ENCODE measurements at regions not wholly inside any gene's neighbourhood (a gene's known extent, or its start where the extent isn't known, plus 50 kb on each side); places are given as distances from the start of the nearest gene placed in this dataset.
A peak's percentile ranks its signal among the peaks of the same experiment; 100 is the strongest.

- Histone ChIP-seq H3K79me2 (ENCODE audit: low read depth) (no peaks in the 10 kb centered on the region), H2AFZ (replicated peaks) (no peak overlapping the region), H3F3A (ENCODE audit: low read depth) (no peaks in the 10 kb centered on the region), H4K20me1 (ENCODE audit: low read depth) (no peaks in the 10 kb centered on the region), H3K4me2 (no peak overlapping the region), H3K36me3 (no peaks in the 10 kb centered on the region), H3K9ac (no peak overlapping the region), H3K4me3 (no peak overlapping the region), H3K27ac (no peak overlapping the region), H3K9me3 (ENCODE audit: low read depth) (no peaks in the 10 kb centered on the region), H3K27me3 (no peaks in the 10 kb centered on the region), H3K4me1 (no peaks in the 10 kb centered on the region)
- TF ChIP-seq EZH2 (IDR thresholded peaks at IDR 0.05) (no peak), EZH2phosphoT487 (IDR thresholded peaks at IDR 0.05) (no peak)
- TF ChIP-seq, protein P1, sequence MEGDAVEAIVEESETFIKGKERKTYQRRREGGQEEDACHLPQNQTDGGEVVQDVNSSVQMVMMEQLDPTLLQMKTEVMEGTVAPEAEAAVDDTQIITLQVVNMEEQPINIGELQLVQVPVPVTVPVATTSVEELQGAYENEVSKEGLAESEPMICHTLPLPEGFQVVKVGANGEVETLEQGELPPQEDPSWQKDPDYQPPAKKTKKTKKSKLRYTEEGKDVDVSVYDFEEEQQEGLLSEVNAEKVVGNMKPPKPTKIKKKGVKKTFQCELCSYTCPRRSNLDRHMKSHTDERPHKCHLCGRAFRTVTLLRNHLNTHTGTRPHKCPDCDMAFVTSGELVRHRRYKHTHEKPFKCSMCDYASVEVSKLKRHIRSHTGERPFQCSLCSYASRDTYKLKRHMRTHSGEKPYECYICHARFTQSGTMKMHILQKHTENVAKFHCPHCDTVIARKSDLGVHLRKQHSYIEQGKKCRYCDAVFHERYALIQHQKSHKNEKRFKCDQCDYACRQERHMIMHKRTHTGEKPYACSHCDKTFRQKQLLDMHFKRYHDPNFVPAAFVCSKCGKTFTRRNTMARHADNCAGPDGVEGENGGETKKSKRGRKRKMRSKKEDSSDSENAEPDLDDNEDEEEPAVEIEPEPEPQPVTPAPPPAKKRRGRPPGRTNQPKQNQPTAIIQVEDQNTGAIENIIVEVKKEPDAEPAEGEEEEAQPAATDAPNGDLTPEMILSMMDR (IDR thresholded peaks at IDR 0.05) = no peak
- peaks cover 16% of the 10 kb centered on the region for H3K4me1 Mint-ChIP-seq
- H3K4me3 Mint-ChIP-seq = no peak overlapping the region
- peaks cover 2% of the 10 kb centered on the region for H3K27me3 Mint-ChIP-seq (ENCODE audit: insufficient read depth, low read depth)
- no peak for DNase-seq (ENCODE audit: low spot score)
- H3K36me3 Mint-ChIP-seq = no peaks in the 10 kb centered on the region
- H3K27ac Mint-ChIP-seq = no peak overlapping the region
- H3K9me3 Mint-ChIP-seq = peaks cover 4% of the 10 kb centered on the region
These were observed 220.6 kb downstream of the OLFM4 start for GRCh38 chr13:53249236-53249635.

DNA sequence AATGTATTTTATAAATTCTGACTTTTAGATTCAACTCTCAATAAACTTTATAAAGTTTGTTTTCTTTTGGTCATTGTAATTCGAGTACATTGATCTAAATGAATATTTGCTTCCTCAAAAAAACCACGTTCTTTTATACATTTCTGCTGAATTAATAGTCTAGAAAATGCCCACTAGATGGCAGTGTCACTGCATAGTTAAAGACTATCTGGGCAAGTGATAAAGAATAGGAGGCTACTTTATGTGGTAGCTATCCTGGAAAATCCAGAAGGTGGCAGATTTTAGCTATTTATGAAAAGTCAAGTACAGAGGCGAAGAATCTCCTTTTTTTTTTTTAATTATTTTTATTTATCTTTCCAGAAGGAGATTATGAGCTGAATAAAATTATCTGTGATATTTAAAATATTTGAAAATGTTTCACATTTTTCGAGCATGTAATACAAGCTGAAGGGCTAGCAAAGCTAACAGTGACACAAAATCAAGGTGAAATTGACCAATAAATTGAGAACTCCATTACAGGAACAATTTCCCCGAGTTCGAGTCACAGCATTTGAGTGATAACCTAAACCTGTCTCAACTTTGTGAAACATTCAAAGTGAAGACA lies 221.8 kb downstream of the OLFM4 start:
- H4K20me1 ChIP-seq (ENCODE audit: low read depth) = no peaks in the 10 kb centered on the region
- DNase-seq (ENCODE audit: low spot score) = peak; percentile 93
- no peaks in the 10 kb centered on the region for H3K9me3 ChIP-seq (ENCODE audit: low read depth)
- no peak overlapping the region for H3K4me3 Mint-ChIP-seq
- no peak overlapping the region for H3K9ac ChIP-seq
- H3K27ac ChIP-seq = no peak overlapping the region
- no peaks in the 10 kb centered on the region for H3F3A ChIP-seq (ENCODE audit: low read depth)
- H3K36me3 Mint-ChIP-seq = no peaks in the 10 kb centered on the region
- peaks cover 2% of the 10 kb centered on the region for H3K27me3 Mint-ChIP-seq (ENCODE audit: insufficient read depth, low read depth)
- no peaks in the 10 kb centered on the region for H3K4me1 ChIP-seq
- H3K9me3 Mint-ChIP-seq = peaks cover 4% of the 10 kb centered on the region
- TF ChIP-seq, protein P1 (IDR thresholded peaks at IDR 0.05) = peak; percentile 100
- no peak for TF ChIP-seq EZH2 (IDR thresholded peaks at IDR 0.05)
- TF ChIP-seq EZH2phosphoT487 (IDR thresholded peaks at IDR 0.05) = no peak
- H3K27ac Mint-ChIP-seq = no peak overlapping the region
- H3K79me2 ChIP-seq (ENCODE audit: low read depth) = no peaks in the 10 kb centered on the region
- no peaks in the 10 kb centered on the region for H3K36me3 ChIP-seq
- peaks cover 16% of the 10 kb centered on the region for H3K4me1 Mint-ChIP-seq
- no peak overlapping the region for H3K4me2 ChIP-seq
- no peaks in the 10 kb centered on the region for H3K27me3 ChIP-seq
- H2AFZ ChIP-seq (replicated peaks) = no peak overlapping the region
- H3K4me3 ChIP-seq = no peak overlapping the region

DNA sequence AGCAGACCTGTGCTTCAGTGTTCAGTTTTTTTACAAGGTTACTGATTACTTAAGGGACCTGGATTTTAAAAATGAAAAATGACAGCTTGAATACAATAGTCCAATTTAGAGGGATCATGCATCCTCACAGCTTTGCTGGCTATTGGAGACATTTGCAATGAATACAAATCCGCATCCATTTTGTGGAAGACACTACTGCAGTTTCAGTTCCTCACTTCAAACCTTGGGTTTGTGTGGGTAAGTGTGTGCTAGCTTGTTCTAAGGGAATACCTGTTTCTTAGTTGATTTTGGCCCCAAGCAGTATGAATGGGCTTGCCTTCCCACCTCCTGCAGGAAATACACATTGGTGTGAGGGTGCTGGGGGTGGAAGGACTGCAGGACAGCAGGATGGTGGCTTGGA lies 222.4 kb downstream of the OLFM4 start:
- Histone ChIP-seq H4K20me1 (ENCODE audit: low read depth) (no peaks in the 10 kb centered on the region), H3K79me2 (ENCODE audit: low read depth) (no peaks in the 10 kb centered on the region), H3K27me3 (no peaks in the 10 kb centered on the region), H3K9me3 (ENCODE audit: low read depth) (no peaks in the 10 kb centered on the region), H3K4me2 (no peak overlapping the region), H3K27ac (no peak overlapping the region), H2AFZ (replicated peaks) (no peak overlapping the region), H3K4me1 (no peaks in the 10 kb centered on the region), H3K36me3 (no peaks in the 10 kb centered on the region), H3K4me3 (no peak overlapping the region), H3K9ac (no peak overlapping the region), H3F3A (ENCODE audit: low read depth) (no peaks in the 10 kb centered on the region)
- DNase-seq (ENCODE audit: low spot score) = no peak
- no peaks in the 10 kb centered on the region for H3K36me3 Mint-ChIP-seq
- H3K27ac Mint-ChIP-seq = no peak overlapping the region
- H3K4me3 Mint-ChIP-seq = no peak overlapping the region
- TF ChIP-seq, protein P1 (IDR thresholded peaks at IDR 0.05) = no peak
- TF ChIP-seq EZH2phosphoT487 (IDR thresholded peaks at IDR 0.05) = no peak
- TF ChIP-seq EZH2 (IDR thresholded peaks at IDR 0.05) = no peak
- peaks cover 16% of the 10 kb centered on the region for H3K4me1 Mint-ChIP-seq
- peaks cover 4% of the 10 kb centered on the region for H3K9me3 Mint-ChIP-seq
- H3K27me3 Mint-ChIP-seq (ENCODE audit: insufficient read depth, low read depth) = peaks cover 4% of the 10 kb centered on the region
